Natural killer cell (primary cell): ENCODE measurements at regions not wholly inside any gene's neighbourhood (a gene's known extent, or its start where the extent isn't known, plus 50 kb on each side); places are given as distances from the start of the nearest gene placed in this dataset.

Experiments
- ATAC-seq, 3 donors: fragments of 150-1000 bp in 2 of 3; fragments of 200-7000 bp in 1 of 3; cut with Tn5 transposase; 1 replicate in 1 of 3; 2 replicates in 2 of 3; pipeline ENCODE4 v1.10.0; 2021; ENCODE audit warnings: mild to moderate bottlenecking in 2 of 3, moderate library complexity in 2 of 3
- DNase-seq, 2 donors: peaks; one replicate each; pipeline versions ENCODE4 v3.0.0 to v3.0.0-alpha.2; 2013 to 2021; ENCODE audit warnings: mixed read lengths in 1 of 2
- H3K27ac ChIP-seq: one replicate; pipeline ENCODE4 v1.5.1; 2013; ENCODE audit warnings: mild to moderate bottlenecking, low read length
- H3K27me3 ChIP-seq: one replicate; pipeline ENCODE4 v1.6.1; 2013; ENCODE audit warnings: low read length; ENCODE audit not compliant: control insufficient read depth, insufficient read depth
- H3K36me3 ChIP-seq: one replicate; pipeline ENCODE4 v1.6.1; 2013; ENCODE audit warnings: low read length; ENCODE audit not compliant: control insufficient read depth, insufficient read depth
- H3K4me1 ChIP-seq: one replicate; pipeline ENCODE4 v1.6.1; 2013; ENCODE audit warnings: low read length; ENCODE audit not compliant: control insufficient read depth, insufficient read depth
- H3K4me3 ChIP-seq: one replicate; pipeline ENCODE4 v1.5.1; 2013; ENCODE audit warnings: low read length
- H3K9me3 ChIP-seq: one replicate; pipeline ENCODE4 v1.6.1; 2013; ENCODE audit warnings: low read length; ENCODE audit not compliant: control insufficient read depth, insufficient read depth
- H3K27ac Mint-ChIP-seq, 2 donors: one replicate each; pipeline ENCODE4 v1.8.0; 2022; ENCODE audit warnings: mild to moderate bottlenecking in 2 of 2, mixed read lengths in 2 of 2, moderate library complexity in 1 of 2
- H3K27me3 Mint-ChIP-seq, 2 donors: one replicate each; pipeline ENCODE4 v1.8.0; 2022; ENCODE audit warnings: low read depth in 2 of 2, mixed read lengths in 2 of 2
- H3K36me3 Mint-ChIP-seq: one replicate; pipeline ENCODE4 v1.8.0; 2022; ENCODE audit warnings: mixed read lengths
- H3K4me1 Mint-ChIP-seq, 2 donors: one replicate each; pipeline ENCODE4 v1.8.0; 2022; ENCODE audit warnings: mixed read lengths in 2 of 2
- H3K4me3 Mint-ChIP-seq: one replicate; pipeline ENCODE4 v1.8.0; 2022; ENCODE audit warnings: mild to moderate bottlenecking, moderate library complexity, mixed read lengths
- H3K9me3 Mint-ChIP-seq, 2 donors: one replicate each; pipeline ENCODE4 v1.8.0; 2022; ENCODE audit warnings: mixed read lengths in 2 of 2
- CTCF ChIP-seq: fragments of 200-600 bp; IDR thresholded peaks from one replicate; pipeline ENCODE4 v1.8.0; 2022; ENCODE audit warnings: antibody characterized with exemption
- WGBS: methylation state at CpG from one replicate; pipeline ENCODE4 v1.1.7; 2013; ENCODE audit warnings: missing lambda C conversion rate; ENCODE audit not compliant: insufficient coverage; 5-methylcytosine and 5-hydroxymethylcytosine counted together
- intact Hi-C: fragments of 100-400 bp; cut with micrococcal nuclease; formaldehyde crosslinking; loops from one replicate; pipeline ENCODE4 v1.14.2; 2022

DNA sequence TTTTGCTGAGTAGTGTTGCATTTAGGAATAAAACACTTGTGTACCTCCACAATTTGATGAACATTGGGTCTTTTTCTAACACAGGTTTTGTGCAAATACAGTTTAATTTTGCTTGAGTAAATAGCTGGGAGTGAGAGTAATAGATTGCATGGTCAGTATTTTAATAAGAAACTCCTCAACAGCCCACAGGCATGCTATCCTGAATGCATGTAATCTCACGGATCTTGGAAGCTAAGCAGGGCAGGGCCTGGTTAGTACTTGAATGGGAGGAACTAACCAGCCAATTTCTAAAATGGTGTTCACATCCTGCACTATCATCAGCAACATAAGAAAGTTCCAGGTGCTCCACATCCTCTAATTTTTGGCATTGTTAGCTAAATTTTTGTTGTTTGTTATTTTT lies 685.4 kb upstream of the MBL2 start:
- Mint-ChIP-seq H3K4me3 (no peak overlapping the region), H3K36me3 (no peaks in the 10 kb centered on the region)

DNA sequence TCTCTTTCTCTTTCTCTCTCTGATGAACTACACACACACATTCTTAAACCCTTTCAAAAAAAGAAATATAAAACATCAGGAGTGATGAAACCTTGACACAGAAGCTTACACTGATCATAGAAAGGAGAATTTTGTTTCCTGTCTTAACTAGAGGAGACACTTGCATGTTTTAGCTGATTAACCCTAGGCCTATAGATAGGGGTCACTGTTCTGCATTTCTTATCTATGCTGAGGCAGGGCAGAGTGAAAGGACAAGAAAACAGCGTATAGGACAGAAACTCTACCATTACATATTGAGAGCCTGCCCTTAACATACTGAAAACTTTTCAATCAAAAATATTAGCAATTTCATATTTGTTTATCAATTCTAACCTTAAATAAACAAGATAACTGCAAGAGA lies 680.6 kb upstream of the MBL2 start:
- Mint-ChIP-seq H3K27ac (no peak overlapping the region), H3K9me3 (peaks cover 11 to 17% of the 10 kb centered on the region in 2 donors), H3K27me3 (no peaks in the 10 kb centered on the region), H3K36me3 (no peaks in the 10 kb centered on the region), H3K4me1 (no peaks in the 10 kb centered on the region), H3K4me3 (no peak overlapping the region)
- TF ChIP-seq CTCF, result no peak
- no peak for DNase-seq
- no peak for ATAC-seq
- Histone ChIP-seq H3K27me3 (no peaks in the 10 kb centered on the region), H3K4me1 (no peaks in the 10 kb centered on the region), H3K36me3 (no peaks in the 10 kb centered on the region), H3K27ac (no peak overlapping the region), H3K4me3 (no peak overlapping the region), H3K9me3 (no peaks in the 10 kb centered on the region)
- intact Hi-C loops, result no loop called here
- 100% methylated on average over 1 of the region's 1 CpG for WGBS

More for the DNA sequence above, 685.4 kb upstream of the MBL2 start:
- Histone ChIP-seq H3K9me3 (no peaks in the 10 kb centered on the region), H3K4me3 (no peak overlapping the region), H3K27ac (no peak overlapping the region), H3K36me3 (no peaks in the 10 kb centered on the region), H3K27me3 (no peaks in the 10 kb centered on the region), H3K4me1 (no peaks in the 10 kb centered on the region)
- intact Hi-C loops, result no loop called here
- 80% methylated on average over 1 of the region's 1 CpG for WGBS
- Mint-ChIP-seq H3K4me1 (no peaks in the 10 kb centered on the region), H3K9me3 (peaks cover 9 to 11% of the 10 kb centered on the region in 2 donors), H3K27me3 (no peaks in the 10 kb centered on the region), H3K27ac (no peak overlapping the region)
- DNase-seq, result no peak
- no peak for TF ChIP-seq CTCF
- no peak for ATAC-seq

GRCh38 chr10:53447576-53447975 lies 675.0 kb upstream of the MBL2 start:
- 76% methylated on average over 1 of the region's 1 CpG for WGBS
- Mint-ChIP-seq H3K27me3 (no peaks in the 10 kb centered on the region), H3K4me1 (no peaks in the 10 kb centered on the region), H3K4me3 (no peak overlapping the region), H3K36me3 (no peaks in the 10 kb centered on the region), H3K27ac (no peak overlapping the region), H3K9me3 (peaks cover 15 to 31% of the 10 kb centered on the region in 2 donors)
- ATAC-seq (no peak), DNase-seq (no peak)
- Histone ChIP-seq H3K27me3 (no peaks in the 10 kb centered on the region), H3K27ac (no peak overlapping the region), H3K4me3 (no peak overlapping the region), H3K9me3 (peaks cover 8% of the 10 kb centered on the region), H3K36me3 (no peaks in the 10 kb centered on the region), H3K4me1 (no peaks in the 10 kb centered on the region)
- no peak for TF ChIP-seq CTCF
- intact Hi-C loops, result no loop called here

DNA sequence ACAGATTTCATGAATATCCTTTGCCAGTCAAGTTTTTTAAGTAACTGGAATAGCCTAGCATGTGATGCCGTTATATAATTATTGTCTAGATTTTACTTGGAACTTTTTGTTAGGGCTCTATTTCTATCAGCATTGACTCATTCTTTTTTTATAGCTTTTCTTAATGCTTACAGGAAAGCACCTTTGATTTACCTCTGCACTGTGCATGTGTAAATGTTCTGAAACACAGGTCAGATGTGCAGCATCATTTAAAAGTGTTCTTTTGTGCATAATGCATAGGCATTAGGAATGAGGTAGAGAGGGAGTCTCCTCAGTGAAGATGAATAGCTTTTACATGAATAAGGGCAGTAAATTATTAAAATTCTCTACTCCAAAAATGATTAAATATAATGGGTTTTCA lies 669.3 kb upstream of the MBL2 start:
- Mint-ChIP-seq H3K27ac (no peak overlapping the region), H3K27me3 (no peaks in the 10 kb centered on the region)
- ATAC-seq, result no peak

More for the DNA sequence above, 669.3 kb upstream of the MBL2 start:
- H3K9me3 ChIP-seq, result no peaks in the 10 kb centered on the region
- no peaks in the 10 kb centered on the region for H3K4me1 ChIP-seq
- H3K36me3 ChIP-seq, result no peaks in the 10 kb centered on the region
- no peak for DNase-seq
- WGBS, result no CpG with 5 or more reads among the region's 1 CpG
- H3K4me3 ChIP-seq, result no peak overlapping the region
- H3K27me3 ChIP-seq, result no peaks in the 10 kb centered on the region
- H3K9me3 Mint-ChIP-seq, result peaks cover 14 to 25% of the 10 kb centered on the region in 2 donors
- H3K27ac ChIP-seq, result no peak overlapping the region
- intact Hi-C loops, result no loop called here
- H3K4me1 Mint-ChIP-seq, result no peaks in the 10 kb centered on the region
- no peaks in the 10 kb centered on the region for H3K36me3 Mint-ChIP-seq
- H3K4me3 Mint-ChIP-seq, result no peak overlapping the region
- no peak for TF ChIP-seq CTCF
